HCT116 (cell line): ENCODE measurements at regions not wholly inside any gene's neighbourhood (a gene's known extent, or its start where the extent isn't known, plus 50 kb on each side); places are given as distances from the start of the nearest gene placed in this dataset.
"Not testable (repeated sequence)": the region's sequence is repeated elsewhere in the genome, so short reads cannot be mapped to it uniquely, and the experiment has no call there.

Source experiments
- ATAC-seq: fragments of 200-7000 bp; cut with Tn5 transposase; 2 replicates; pipeline ENCODE4 v1.9.1; 2020; ENCODE audit warnings: mild to moderate bottlenecking, moderate library complexity
- BruUV-seq: library from RNA; stranded (reverse); fragments of 400-500 nt; replicated peaks from 2 replicates; lab custom pipeline; 2021; lab: Mats Ljungman, UMichigan
- CTCF ChIA-PET: fragments of 300-600 bp; sonication (Branson Sonifier 250); formaldehyde crosslinking; loops from one replicate; lab custom pipeline; 2021; ENCODE audit warnings: antibody characterized with exemption; lab: Charles Lee
- POLR2A ChIA-PET: fragments of 300-600, 350-600 bp; sonication (Branson Sonifier 250); formaldehyde crosslinking; loops from one replicate; lab custom pipeline; 2021; ENCODE audit warnings: antibody characterized with exemption; lab: Charles Lee
- RAD21 ChIA-PET, 2 experiments: fragments of 300-600 bp; sonication (Branson Sonifier 250); formaldehyde crosslinking; loops; one replicate each; lab custom pipeline; 2023; ENCODE audit warnings: low total read pairs in 2 of 2; ENCODE audit not compliant: uncharacterized antibody in 2 of 2, unreplicated experiment in 2 of 2, low non-redundant PET in 1 of 2; lab: Charles Lee
- DNase-seq: peaks from one replicate; pipeline ENCODE4 v3.0.0-alpha.2; 2010; ENCODE audit warnings: low read depth, low spot score
- H2AFZ ChIP-seq: fragments of 200-600 bp; shearing (Covaris generic), sonication (generic); 2 replicates; pipeline ENCODE4 v1.6.1; 2017; ENCODE audit warnings: low read depth, mixed run types, mixed read lengths, antibody characterized with exemption, low read length; ENCODE audit not compliant: poor library complexity, severe bottlenecking
- H3K27ac ChIP-seq: 2 replicates; pipeline ENCODE4 v1.5.1; 2012; ENCODE audit warnings: low read depth, low read length
- H3K27me3 ChIP-seq: fragments of 200-600 bp; sonication (generic); 2 replicates; pipeline ENCODE4 v1.6.1; 2016; ENCODE audit warnings: mixed run types, low read length, mixed read lengths; ENCODE audit not compliant: insufficient read depth
- H3K36me3 ChIP-seq, 2 experiments: fragments of 200-500 bp in 1 of 2; fragments of 200-600 bp in 1 of 2; sonication (Bioruptor generic) in 1 of 2; sonication (generic) in 1 of 2; 2 replicates each; pipeline versions ENCODE4 v1.5.1 to v1.6.1; 2014 to 2016; ENCODE audit warnings: low read length in 2 of 2, inconsistent platforms in 1 of 2, mixed read lengths in 1 of 2, mixed run types in 1 of 2; ENCODE audit not compliant: insufficient read depth in 2 of 2, control insufficient read depth in 1 of 2
- H3K4me1 ChIP-seq, 2 experiments: fragments of 200-600 bp in 1 of 2; sonication (generic) in 1 of 2; 2 replicates each; pipeline versions ENCODE4 v1.5.1 to v1.6.1; 2012 to 2017; ENCODE audit warnings: low read length in 2 of 2, inconsistent platforms in 1 of 2, mild to moderate bottlenecking in 1 of 2, mixed read lengths in 1 of 2, mixed run types in 1 of 2, moderate library complexity in 1 of 2; ENCODE audit not compliant: insufficient read depth in 2 of 2, control insufficient read depth in 1 of 2
- H3K4me2 ChIP-seq: fragments of 200-600 bp; sonication (generic); 2 replicates; pipeline ENCODE4 v1.6.1; 2017; ENCODE audit warnings: mixed run types, low read length, mixed read lengths
- H3K4me3 ChIP-seq, 2 experiments: fragments of 200-600 bp in 1 of 2; sonication (generic) in 1 of 2; replicated peaks in 1 of 2; 2 replicates each; pipeline ENCODE4 v1.5.1; 2011 to 2016; ENCODE audit warnings: low read length in 2 of 2, control low read depth in 1 of 2, low read depth in 1 of 2, mild to moderate bottlenecking in 1 of 2, mixed read lengths in 1 of 2, mixed run types in 1 of 2
- H3K79me2 ChIP-seq: fragments of 200-600 bp; sonication (generic); 2 replicates; pipeline ENCODE4 v1.6.1; 2017; ENCODE audit warnings: mild to moderate bottlenecking, mixed run types, low read length, moderate library complexity, mixed read lengths; ENCODE audit not compliant: insufficient read depth
- H3K9ac ChIP-seq: fragments of 200-600 bp; sonication (generic); 2 replicates; pipeline ENCODE4 v1.6.1; 2016; ENCODE audit warnings: low read length, mixed read lengths
- H3K9me2 ChIP-seq: fragments of 200-600 bp; sonication (generic), shearing (Covaris generic); 2 replicates; pipeline ENCODE4 v1.6.1; 2017; ENCODE audit warnings: mixed run types, mild to moderate bottlenecking, moderate library complexity; ENCODE audit not compliant: insufficient read depth
- H3K9me3 ChIP-seq, 2 experiments: fragments of 200-500 bp in 1 of 2; fragments of 200-600 bp in 1 of 2; sonication (Bioruptor generic) in 1 of 2; sonication (generic) in 1 of 2; 2 replicates each; pipeline ENCODE4 v1.6.1; 2014 to 2017; ENCODE audit warnings: low read length in 2 of 2, mixed read lengths in 2 of 2, inconsistent platforms in 1 of 2, low read depth in 1 of 2, mild to moderate bottlenecking in 1 of 2, mixed run types in 1 of 2, moderate library complexity in 1 of 2; ENCODE audit not compliant: control insufficient read depth in 1 of 2, insufficient read depth in 1 of 2
- H4K20me1 ChIP-seq: fragments of 200-600 bp; sonication (generic), shearing (Covaris generic); 2 replicates; pipeline ENCODE4 v1.6.1; 2017; ENCODE audit warnings: mixed run types, mild to moderate bottlenecking, moderate library complexity; ENCODE audit not compliant: insufficient read depth
- CEBPB ChIP-seq: IDR thresholded peaks from 2 replicates; pipeline ENCODE4 v1.6.1; 2012; ENCODE audit warnings: low read depth
- EZH2 ChIP-seq: fragments of 200-600 bp; sonication (generic); IDR thresholded peaks from 2 replicates; pipeline ENCODE4 v1.6.1; 2017; ENCODE audit warnings: antibody characterized with exemption, mixed run types
- MAX ChIP-seq: IDR thresholded peaks from 2 replicates; pipeline ENCODE4 v1.6.1; 2012
- POLR2A ChIP-seq: IDR thresholded peaks from 2 replicates; pipeline ENCODE4 v1.7.0; 2011; ENCODE audit warnings: borderline replicate concordance; ENCODE audit not compliant: insufficient read depth, insufficient read length; ENCODE audit errors: extremely low read depth
- POLR2AphosphoS5 ChIP-seq: IDR thresholded peaks from 2 replicates; pipeline ENCODE4 v1.6.1; 2011; ENCODE audit warnings: mild to moderate bottlenecking, low read depth, low read length, moderate library complexity
- SIN3A ChIP-seq: IDR thresholded peaks from 2 replicates; pipeline ENCODE4 v1.6.1; 2012; ENCODE audit warnings: low read depth
- SP1 ChIP-seq: IDR thresholded peaks from 2 replicates; pipeline ENCODE4 v1.6.1; 2012; ENCODE audit warnings: low read depth
- TCF7L2 ChIP-seq: IDR thresholded peaks from 2 replicates; pipeline ENCODE4 v1.7.0; 2011; ENCODE audit warnings: borderline replicate concordance, inconsistent platforms; ENCODE audit not compliant: insufficient read depth, insufficient read length; ENCODE audit errors: extremely low read depth
- YY1 ChIP-seq: IDR thresholded peaks from 2 replicates; pipeline ENCODE4 v1.6.1; 2011; ENCODE audit warnings: low read length, low read depth, moderate library complexity, mild to moderate bottlenecking; ENCODE audit not compliant: insufficient replicate concordance; ENCODE audit errors: extremely low read depth
- intact Hi-C: fragments of 100-400 bp; cut with micrococcal nuclease; formaldehyde crosslinking; loops from 2 replicates; pipeline ENCODE4 v1.10.0; 2022
- TF ChIP-seq, protein P1 (sequence below): IDR thresholded peaks from 2 replicates; pipeline ENCODE4 v1.6.1; 2012

- Histone ChIP-seq H3K4me3 (no peak overlapping the region), H3K9ac (no peak overlapping the region), H3K27me3 (no peaks in the 10 kb centered on the region), H3K36me3 (no peaks in the 10 kb centered on the region), H3K4me2 (no peak overlapping the region), H3K79me2 (no peaks in the 10 kb centered on the region), H3K9me2 (no peaks in the 10 kb centered on the region), H3K4me1 (no peaks in the 10 kb centered on the region; a peak in 1 of 4 replicates), H3K27ac (no peak overlapping the region), H2AFZ (no peak overlapping the region), H4K20me1 (no peaks in the 10 kb centered on the region), H3K9me3 (peaks cover 97 to 100% of the 10 kb centered on the region in 2 experiments; a peak in 3 of 4 replicates)
- no TSS peak for BruUV-seq
- ChIA-PET CTCF (no interaction called here), POLR2A (no interaction called here), RAD21 (no interaction called here)
- TF ChIP-seq POLR2AphosphoS5 (no peak), POLR2A (no peak), YY1 (no peak), SP1 (no peak), CEBPB (no peak), SIN3A (no peak), EZH2 (no peak), MAX (no peak), TCF7L2 (no peak)
- TF ChIP-seq, protein P1, sequence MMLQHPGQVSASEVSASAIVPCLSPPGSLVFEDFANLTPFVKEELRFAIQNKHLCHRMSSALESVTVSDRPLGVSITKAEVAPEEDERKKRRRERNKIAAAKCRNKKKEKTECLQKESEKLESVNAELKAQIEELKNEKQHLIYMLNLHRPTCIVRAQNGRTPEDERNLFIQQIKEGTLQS, result no peak
- intact Hi-C loops, result no loop called here
- DNase-seq (no peak), ATAC-seq (no peak)
These were observed 2574.0 kb upstream of the TPTE start for GRCh38 chr21:7947422-7947821.

DNA sequence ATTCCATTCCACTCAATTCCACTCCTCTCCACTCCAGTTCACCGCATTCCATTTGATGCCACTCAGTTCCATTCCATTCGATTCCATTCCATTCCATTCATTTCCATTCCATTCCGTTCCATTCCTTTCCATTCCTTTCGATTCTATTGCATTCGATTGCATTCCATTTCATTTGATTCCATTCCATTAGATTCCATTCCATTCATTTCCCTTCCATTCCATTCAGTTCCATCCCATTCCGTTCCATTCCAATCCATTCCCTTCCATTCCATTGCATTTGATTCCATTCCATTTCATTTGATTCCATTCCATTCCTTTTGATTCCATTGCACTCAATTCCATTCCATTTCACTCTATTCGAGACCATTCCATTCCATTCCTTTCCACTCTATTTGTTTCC is 2572.7 kb upstream of the TPTE start:
- H3K27ac ChIP-seq, intact Hi-C loops, DNase-seq, H3K4me1 ChIP-seq, POLR2A ChIA-PET, H3K9me2 ChIP-seq, H3K36me3 ChIP-seq, RAD21 ChIA-PET, H4K20me1 ChIP-seq, CTCF ChIA-PET, H2AFZ ChIP-seq, H3K4me3 ChIP-seq, ATAC-seq, H3K4me2 ChIP-seq, BruUV-seq, H3K9ac ChIP-seq, H3K27me3 ChIP-seq, H3K79me2 ChIP-seq: not testable (repeated sequence)
- peaks cover 97 to 100% of the 10 kb centered on the region in 2 experiments for H3K9me3 ChIP-seq

DNA sequence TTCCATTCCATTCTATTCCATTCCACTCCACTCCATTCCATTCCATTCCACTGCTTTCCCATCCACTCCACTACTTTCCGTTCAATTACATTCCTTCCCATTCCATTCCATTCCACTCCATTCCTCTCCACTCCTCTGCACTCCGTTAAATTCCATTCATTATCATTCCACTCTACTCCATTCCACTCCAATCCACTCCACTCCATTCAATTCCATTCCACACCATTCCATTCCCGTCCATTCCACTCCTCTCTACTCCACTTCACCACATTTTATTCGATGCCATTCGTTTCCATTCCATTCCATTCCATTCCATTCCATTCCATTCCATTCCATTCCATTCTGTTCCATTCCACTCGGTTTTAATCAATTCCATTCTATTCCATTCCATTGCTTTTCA is 2571.5 kb upstream of the TPTE start:
- ATAC-seq, H3K27ac ChIP-seq, RAD21 ChIA-PET, H3K79me2 ChIP-seq, H3K4me3 ChIP-seq, H3K27me3 ChIP-seq, DNase-seq, H3K36me3 ChIP-seq, H3K4me1 ChIP-seq, H3K4me2 ChIP-seq, BruUV-seq, H3K9ac ChIP-seq, H2AFZ ChIP-seq, H4K20me1 ChIP-seq, POLR2A ChIA-PET, CTCF ChIA-PET, intact Hi-C loops, H3K9me2 ChIP-seq: not testable (repeated sequence)
- H3K9me3 ChIP-seq, result peaks cover 96 to 100% of the 10 kb centered on the region in 2 experiments
